A673 (cell line): ENCODE measurements at regions not wholly inside any gene's neighbourhood (a gene's known extent, or its start where the extent isn't known, plus 50 kb on each side); places are given as distances from the start of the nearest gene placed in this dataset.

Experiments
- BruUV-seq: library from RNA; stranded (reverse); fragments of 400-500 nt; replicated peaks from 2 replicates; lab custom pipeline; 2021; lab: Mats Ljungman, UMichigan
- CTCF ChIA-PET: fragments of 300-600 bp; sonication (Branson Sonifier 250); formaldehyde crosslinking; loops from one replicate; lab custom pipeline; 2022; ENCODE audit warnings: antibody characterized with exemption; lab: Charles Lee
- POLR2A ChIA-PET: fragments of 300-600 bp; sonication (Branson Sonifier 250); formaldehyde crosslinking; loops from one replicate; lab custom pipeline; 2022; ENCODE audit warnings: antibody characterized with exemption; ENCODE audit not compliant: low non-redundant PET; lab: Charles Lee
- DNase-seq: peaks from one replicate; pipeline ENCODE4 v3.0.0-alpha.2; 2015; ENCODE audit warnings: low spot score
- H3K27ac ChIP-seq: fragments of 200-600 bp; sonication (generic); 2 replicates; pipeline ENCODE4 v1.5.1; 2016; ENCODE audit warnings: mixed run types, low read depth, mild to moderate bottlenecking, mixed read lengths, antibody characterized with exemption, low read length; ENCODE audit not compliant: poor library complexity, severe bottlenecking
- H3K27me3 ChIP-seq: fragments of 200-600 bp; sonication (generic); replicated peaks from 2 replicates; pipeline ENCODE4 v1.6.1; 2017; ENCODE audit warnings: mixed run types, low read depth, mild to moderate bottlenecking, mixed read lengths, antibody characterized with exemption, low read length; ENCODE audit not compliant: insufficient read depth, poor library complexity
- H3K36me3 ChIP-seq: fragments of 200-600 bp; sonication (generic); 2 replicates; pipeline ENCODE4 v1.6.1; 2016; ENCODE audit warnings: mixed run types, mild to moderate bottlenecking, mixed read lengths, antibody characterized with exemption, low read length; ENCODE audit not compliant: insufficient read depth, poor library complexity, severe bottlenecking
- H3K4me1 ChIP-seq: fragments of 200-600 bp; sonication (generic); 2 replicates; pipeline ENCODE4 v1.6.1; 2017; ENCODE audit warnings: mixed run types, mild to moderate bottlenecking, mixed read lengths, antibody characterized with exemption, low read length; ENCODE audit not compliant: insufficient read depth, poor library complexity, severe bottlenecking
- H3K4me3 ChIP-seq: fragments of 200-600 bp; sonication (generic); 2 replicates; pipeline ENCODE4 v1.5.1; 2016; ENCODE audit warnings: low read depth, mixed run types, mild to moderate bottlenecking, mixed read lengths, low read length; ENCODE audit not compliant: poor library complexity, severe bottlenecking
- H3K9me3 ChIP-seq: fragments of 200-600 bp; sonication (generic); 2 replicates; pipeline ENCODE4 v1.6.1; 2016; ENCODE audit warnings: mixed run types, low read depth, mild to moderate bottlenecking, mixed read lengths, antibody characterized with exemption, low read length; ENCODE audit not compliant: poor library complexity, severe bottlenecking
- CTCF ChIP-seq: fragments of 300-800, 200-600 bp; sonication (generic); conservative IDR thresholded peaks from 2 replicates; pipeline ENCODE4 v1.5.1; 2017; ENCODE audit warnings: low read depth, mild to moderate bottlenecking, antibody characterized with exemption, low read length, moderate library complexity, mixed read lengths
- EZH2 ChIP-seq: fragments of 200-600 bp; sonication (generic); IDR thresholded peaks from 2 replicates; pipeline ENCODE4 v1.6.1; 2017; ENCODE audit warnings: borderline replicate concordance, low read depth, mild to moderate bottlenecking, mixed read lengths, antibody characterized with exemption, low read length; ENCODE audit not compliant: poor library complexity, severe bottlenecking
- intact Hi-C: fragments of 100-400 bp; cut with micrococcal nuclease; formaldehyde crosslinking; loops from one replicate; pipeline ENCODE4 v1.10.0; 2022; ENCODE audit not compliant: unreplicated experiment

GRCh38 chr1:24990136-24990535 is 60.1 kb upstream of the RUNX3 start:
- H3K27me3 ChIP-seq, result no peaks in the 10 kb centered on the region
- no peaks in the 10 kb centered on the region for H3K4me1 ChIP-seq
- no peaks in the 10 kb centered on the region for H3K36me3 ChIP-seq
- H3K4me3 ChIP-seq, result no peak overlapping the region
- BruUV-seq, result no TSS peak
- TF ChIP-seq CTCF (no peak), EZH2 (no peak)
- ChIA-PET CTCF (no interaction called here), POLR2A (no interaction called here)
- intact Hi-C loops, result no loop called here
- H3K9me3 ChIP-seq, result no peaks in the 10 kb centered on the region
- DNase-seq, result no peak
- H3K27ac ChIP-seq, result no peak overlapping the region

GRCh38 chr1:24989082-24989481 is 59.0 kb upstream of the RUNX3 start:
- no peak for DNase-seq
- Histone ChIP-seq H3K36me3 (no peaks in the 10 kb centered on the region), H3K4me1 (no peaks in the 10 kb centered on the region), H3K27ac (no peak overlapping the region), H3K27me3 (no peaks in the 10 kb centered on the region), H3K4me3 (no peak overlapping the region), H3K9me3 (no peaks in the 10 kb centered on the region)
- ChIA-PET CTCF (no interaction called here), POLR2A (no interaction called here)
- BruUV-seq, result no TSS peak
- TF ChIP-seq CTCF (no peak), EZH2 (no peak)
- intact Hi-C loops, result no loop called here

GRCh38 chr1:24988558-24988912 is 58.5 kb upstream of the RUNX3 start:
- no peak for DNase-seq
- intact Hi-C loops, result no loop called here
- CTCF ChIA-PET, result no interaction called here

More at GRCh38 chr1:24988558-24988912, 58.5 kb upstream of the RUNX3 start:
- H3K27ac ChIP-seq, result no peak overlapping the region
- TF ChIP-seq EZH2 (no peak), CTCF (no peak)
- no peaks in the 10 kb centered on the region for H3K27me3 ChIP-seq
- POLR2A ChIA-PET, result no interaction called here
- no TSS peak for BruUV-seq
- no peaks in the 10 kb centered on the region for H3K36me3 ChIP-seq
- no peaks in the 10 kb centered on the region for H3K9me3 ChIP-seq
- H3K4me1 ChIP-seq, result no peaks in the 10 kb centered on the region
- H3K4me3 ChIP-seq, result no peak overlapping the region
